NCI-H2171 treated with DMSO at 0.1 percent for 48 hours (cell line): ENCODE measurements at regions not wholly inside any gene's neighbourhood (a gene's known extent, or its start where the extent isn't known, plus 50 kb on each side); places are given as distances from the start of the nearest gene placed in this dataset.
"Not testable (repeated sequence)": the region's sequence is repeated elsewhere in the genome, so short reads cannot be mapped to it uniquely, and the experiment has no call there.

Experiments used
- DNase-seq: peaks from one replicate; lab custom pipeline; 2025; lab: John Stamatoyannopoulos, UW

DNA sequence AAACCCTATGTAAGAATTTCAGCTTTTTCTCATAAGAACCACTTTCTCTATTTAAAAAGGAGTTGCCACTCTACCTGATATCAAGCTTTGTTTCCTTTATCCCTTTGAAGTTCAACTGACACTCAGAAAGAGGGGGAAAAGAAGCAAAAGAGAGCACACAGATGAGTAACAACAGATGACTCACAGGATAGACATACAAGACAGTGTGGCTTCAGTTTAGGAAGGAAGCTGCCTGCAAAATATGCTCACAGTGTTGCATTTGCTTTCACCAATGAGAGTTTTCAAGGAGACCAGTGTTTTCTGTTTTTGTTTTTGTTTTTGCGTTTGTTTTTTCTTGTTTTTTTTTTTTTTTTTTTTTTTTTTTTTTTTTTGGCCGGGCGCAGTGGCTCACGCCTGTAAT is 1181.6 kb downstream of the DNAJB9 start:
- no peak for DNase-seq

DNA sequence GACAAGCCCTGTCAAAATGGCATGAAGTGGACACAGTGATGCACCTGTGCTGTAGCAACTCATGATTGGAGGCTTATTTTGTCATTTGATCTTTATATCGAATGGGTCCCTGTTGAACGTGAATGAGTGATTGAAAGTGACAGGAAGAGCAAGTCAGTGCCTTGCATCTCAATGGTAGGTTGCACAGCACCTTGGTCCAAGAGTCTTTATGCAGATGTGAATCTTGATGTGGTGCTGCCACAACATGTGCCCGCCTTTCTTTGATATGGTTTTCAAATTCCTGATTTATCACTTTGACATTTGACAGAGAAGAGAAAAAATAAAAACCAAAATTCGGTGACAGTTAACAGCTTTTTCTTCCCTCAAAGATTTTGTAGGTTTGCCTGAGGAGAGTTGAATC is 1182.4 kb downstream of the DNAJB9 start:
- DNase-seq = no peak

DNA sequence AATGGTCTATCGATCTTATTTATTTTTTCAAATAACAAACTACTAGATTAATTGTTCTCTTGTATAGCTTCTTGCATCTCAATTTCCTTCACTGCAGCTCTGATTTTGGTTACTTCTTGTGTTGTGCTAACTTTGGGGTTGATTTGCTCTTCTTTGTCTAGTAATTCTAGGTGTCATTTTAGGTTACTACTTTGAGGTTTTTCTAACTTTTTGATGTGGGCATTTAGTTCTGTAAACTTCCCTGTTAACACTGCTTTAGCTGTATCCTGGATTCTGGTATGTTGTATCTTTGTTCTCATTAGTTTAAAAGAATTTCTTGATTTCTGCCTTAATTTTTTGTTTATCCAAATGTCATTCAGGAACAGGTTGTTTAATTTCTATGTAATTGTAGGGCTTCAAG is 1188.0 kb downstream of the DNAJB9 start:
- no peak for DNase-seq

DNA sequence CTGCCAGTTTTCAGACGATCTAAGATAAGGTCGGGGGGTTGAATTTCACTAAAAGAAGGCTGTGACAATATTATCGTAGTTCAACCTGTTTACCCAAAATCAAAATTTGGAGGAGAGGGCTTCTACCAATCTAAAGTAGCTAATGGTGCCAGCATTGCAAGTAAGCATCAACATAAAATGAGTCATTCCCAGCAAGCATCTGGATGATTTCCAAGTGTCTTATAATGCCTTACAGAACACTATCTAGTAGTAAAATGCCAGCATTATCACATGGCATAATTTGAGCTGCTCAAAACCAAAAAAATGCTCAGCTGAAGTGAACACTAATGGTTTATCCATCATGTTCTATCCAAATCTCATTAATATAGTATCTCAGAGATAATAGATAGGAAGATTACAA is 1193.9 kb downstream of the DNAJB9 start:
- DNase-seq = no peak

DNA sequence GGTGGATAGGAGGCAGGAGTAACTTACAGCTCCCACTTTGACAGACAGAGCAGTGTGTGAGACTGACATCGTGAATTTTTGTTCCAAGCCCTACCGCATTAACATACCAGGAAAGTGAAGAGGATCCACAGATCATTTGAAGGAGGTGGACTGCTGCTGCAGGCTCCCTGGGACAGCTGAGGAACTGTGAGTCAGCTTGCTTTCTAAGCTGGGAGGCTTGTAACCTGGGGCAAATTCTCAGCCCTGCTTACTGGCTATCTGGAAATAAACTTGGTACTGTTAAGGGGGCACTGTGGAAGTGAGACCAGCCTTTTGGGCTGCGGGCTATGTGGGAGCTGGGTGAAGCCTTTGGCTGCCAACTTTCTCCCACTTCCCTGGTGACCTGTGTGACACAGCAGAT is 1202.5 kb downstream of the DNAJB9 start:
- no peak for DNase-seq

DNA sequence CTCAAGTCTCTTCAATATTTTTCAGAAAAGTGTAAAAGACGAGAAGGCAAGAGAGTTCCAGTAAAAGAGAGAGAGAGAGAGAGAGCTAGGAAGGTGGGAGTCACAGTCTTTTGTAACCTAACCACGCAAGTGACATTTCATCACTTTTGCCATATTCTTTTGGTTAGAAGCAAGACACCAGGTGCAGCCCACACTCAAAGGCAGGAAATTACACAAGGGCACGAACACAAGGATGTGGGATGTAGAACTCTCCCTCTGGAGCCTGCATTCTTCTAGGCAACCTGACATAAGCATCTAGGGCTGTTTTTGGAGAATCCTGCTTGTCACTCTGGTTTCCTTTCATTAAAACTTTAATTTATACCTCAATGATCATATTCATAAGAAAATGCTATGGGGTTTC is 1213.1 kb downstream of the DNAJB9 start:
- DNase-seq = no peak

DNA sequence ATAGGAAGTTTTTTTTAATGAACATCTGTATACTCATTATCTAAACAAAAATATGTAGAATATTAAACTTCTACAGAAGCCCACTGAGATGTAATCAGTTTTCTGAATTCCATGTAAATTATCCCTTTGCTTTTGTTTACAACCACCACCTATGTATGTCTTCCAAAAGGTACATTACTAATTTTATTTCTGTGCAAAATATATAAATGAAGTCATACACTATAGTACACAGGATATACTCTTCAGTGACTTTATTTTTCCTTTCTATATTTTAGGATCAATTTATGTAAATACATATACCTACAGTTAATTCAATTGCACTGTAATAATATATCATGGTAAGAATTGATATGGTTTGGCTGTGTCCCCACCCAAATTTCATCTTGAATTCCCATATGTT is 1236.9 kb downstream of the DNAJB9 start:
- DNase-seq = no peak

DNA sequence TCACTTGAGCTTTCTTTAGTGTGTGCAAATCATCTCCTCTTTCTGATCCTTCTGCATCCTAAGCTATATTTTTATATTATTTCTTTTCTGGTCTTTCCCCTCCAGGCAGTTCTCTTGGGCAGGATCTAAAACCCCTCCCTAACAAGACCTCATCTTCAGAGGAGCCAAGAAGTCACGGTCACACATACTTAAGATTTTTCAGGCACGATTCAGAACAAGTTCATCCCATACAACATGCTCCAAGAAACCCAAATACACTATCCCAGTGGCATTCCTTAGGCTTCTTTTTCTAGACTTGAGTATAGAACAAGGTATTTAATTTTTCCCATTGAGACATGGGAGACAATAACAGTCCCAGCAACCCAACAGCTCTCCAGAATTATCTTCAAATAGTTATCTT is 1251.5 kb downstream of the DNAJB9 start:
- DNase-seq = no peak

DNA sequence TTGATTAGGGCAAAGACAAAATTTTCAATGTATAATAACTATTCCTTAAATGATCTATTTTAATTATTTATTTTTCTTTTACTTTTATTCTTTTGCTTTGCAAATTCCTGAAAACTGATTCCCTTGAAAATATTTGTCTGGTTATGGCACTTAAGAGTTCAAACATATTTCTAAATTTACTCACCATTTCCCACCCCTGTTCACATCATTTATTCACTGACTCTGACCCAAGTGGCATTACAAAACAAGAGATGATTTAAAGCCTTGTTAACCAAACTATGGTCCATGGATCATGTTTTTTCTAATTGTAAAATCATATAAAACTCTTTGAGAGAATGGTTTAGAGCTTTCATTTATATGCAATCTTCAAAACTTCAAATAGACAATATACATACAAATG is 1256.1 kb upstream of the LRRN3 start:
- DNase-seq = no peak

DNA sequence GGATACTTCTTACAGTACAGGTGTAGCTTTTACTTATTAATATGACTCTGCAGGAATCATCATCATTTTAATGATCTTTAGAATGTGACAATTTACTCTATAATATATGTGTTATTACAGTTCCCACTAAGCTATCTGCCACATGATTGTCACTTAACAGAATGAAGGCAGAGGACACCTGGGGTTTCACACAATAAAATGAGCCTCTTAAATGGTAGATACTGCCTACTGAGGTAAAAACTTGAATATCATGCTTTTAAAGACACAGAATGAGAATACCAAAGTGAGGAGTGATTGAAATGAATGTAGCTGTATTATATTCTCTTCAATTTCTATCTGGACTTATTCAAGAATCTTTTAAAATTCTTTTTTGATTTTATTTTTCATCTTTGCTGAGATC is 1255.3 kb upstream of the LRRN3 start:
- no peak for DNase-seq

DNA sequence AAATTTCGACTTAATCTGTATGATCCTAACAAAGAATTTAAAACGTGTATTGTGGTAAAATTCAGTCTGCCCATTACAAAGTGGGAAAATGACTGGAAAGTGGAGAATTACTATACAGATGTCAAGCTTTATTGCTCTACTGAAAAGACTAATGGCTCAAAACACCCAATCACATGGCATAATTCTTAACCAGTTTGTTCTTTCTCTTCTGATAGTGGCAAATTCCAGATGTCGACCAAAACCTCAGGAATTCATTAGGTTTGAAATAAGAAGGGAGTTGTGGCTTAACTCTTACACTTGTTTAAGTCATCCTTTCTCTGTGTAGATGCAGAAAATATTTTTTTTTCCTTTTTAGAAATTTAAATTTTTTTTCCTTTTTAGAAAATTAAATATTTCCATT is 1254.9 kb upstream of the LRRN3 start:
- no peak for DNase-seq

DNA sequence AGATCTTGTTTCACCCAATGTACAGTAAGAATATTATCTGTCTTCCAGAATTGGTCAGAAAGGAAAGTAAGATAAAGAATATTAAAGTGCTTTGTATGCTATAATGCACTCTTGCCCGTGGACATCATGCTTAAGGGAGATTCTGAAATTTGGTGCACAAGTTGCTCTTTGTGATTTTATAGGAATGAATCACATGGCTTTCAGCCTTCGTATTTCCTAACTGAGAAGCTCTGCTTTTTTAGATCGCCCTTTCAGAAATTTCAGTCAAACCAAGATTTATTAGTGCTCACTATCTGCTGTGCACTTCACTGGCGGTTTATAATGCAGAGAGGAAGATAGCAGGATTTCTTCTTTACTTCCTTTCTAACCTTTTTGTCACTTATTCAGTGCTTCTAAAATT is 1248.5 kb upstream of the LRRN3 start:
- DNase-seq = no peak

DNA sequence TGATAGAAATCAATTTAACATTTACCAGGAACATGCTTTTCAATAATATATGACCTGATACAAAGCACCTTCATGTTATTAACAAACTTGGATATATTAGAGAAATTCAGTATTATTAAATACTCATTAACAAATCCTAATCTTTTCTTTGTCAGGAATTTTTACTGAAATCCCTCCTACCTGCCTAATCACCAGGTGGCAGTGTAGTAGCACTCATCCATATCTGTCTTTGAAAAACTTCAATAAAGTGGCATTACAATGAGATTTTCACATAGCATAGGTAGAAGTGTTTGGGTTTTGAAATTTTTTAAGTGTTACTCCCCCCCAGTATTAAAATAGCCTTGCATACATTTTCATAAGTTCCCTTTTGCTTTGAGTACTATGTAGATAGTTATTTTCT is 1246.6 kb upstream of the LRRN3 start:
- peak; percentile 75 for DNase-seq

DNA sequence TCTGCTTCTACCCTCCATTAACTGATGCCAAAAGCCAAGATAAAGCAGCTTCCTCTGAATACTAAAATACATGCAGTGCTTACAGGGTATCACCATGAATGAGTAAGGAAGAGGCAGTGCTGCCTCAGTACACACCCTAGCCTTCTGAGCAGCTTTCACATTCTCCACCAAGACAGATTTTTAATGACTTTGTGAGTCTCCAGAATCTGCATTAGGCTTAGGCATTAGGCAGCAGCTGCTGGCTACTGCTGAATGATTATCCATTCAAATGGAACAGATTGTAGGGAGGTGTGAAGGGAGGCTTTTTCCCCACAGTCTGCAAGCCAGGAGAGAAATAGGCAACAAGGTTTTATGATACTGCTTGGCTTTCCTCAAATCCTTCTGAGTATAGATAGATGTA is 1226.7 kb upstream of the LRRN3 start:
- DNase-seq = peak; percentile 86

DNA sequence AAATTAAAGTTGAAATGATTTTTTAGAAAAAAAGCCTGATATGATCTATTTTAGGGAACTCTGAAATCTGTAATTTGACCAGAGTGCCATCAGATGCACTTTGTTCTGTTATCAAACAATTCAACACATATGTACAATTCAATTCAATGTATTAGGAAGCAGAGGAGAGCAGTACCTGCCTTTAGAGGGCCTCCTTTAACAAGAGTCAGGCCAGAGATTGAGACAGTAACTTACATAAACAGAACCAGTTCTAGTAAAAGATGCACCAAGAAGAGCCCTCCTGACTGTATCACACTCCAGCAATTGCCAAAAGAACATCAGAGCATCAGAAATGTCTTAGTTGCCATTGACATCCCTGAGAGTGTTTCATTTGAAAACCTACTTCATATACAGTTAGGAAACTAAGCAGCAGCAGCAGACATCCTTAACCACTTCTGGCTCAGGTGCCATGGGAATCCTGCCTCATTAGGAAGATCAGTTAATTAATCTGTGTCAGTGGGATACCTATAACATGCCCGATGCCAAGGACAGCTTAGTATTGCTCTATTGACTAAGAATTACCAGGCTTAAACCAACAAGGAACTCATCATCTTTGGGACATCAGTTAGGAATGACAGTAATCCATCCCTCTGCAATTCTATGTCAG is 1222.6 kb upstream of the LRRN3 start:
- peak; percentile 39 for DNase-seq

DNA sequence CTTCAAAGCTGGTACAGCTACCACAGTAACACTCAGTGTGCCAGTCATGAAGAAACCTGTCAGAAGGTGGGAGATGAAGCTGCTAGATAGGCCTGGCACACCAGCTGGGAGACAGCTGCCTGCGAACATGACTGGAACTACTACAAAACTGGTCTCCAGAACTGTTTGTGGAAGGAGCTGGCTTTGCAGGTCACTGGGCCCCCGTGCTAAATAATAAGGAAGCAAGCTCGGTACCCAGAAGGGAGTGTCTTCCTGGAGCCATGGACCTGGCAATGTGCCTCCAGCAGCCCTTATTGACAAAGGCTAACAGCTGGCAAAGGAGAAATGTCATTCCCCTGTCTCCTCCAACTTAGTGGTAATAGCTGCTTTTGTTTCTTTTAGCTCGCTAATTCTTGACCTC is 1217.6 kb upstream of the LRRN3 start:
- DNase-seq = peak; percentile 76

DNA sequence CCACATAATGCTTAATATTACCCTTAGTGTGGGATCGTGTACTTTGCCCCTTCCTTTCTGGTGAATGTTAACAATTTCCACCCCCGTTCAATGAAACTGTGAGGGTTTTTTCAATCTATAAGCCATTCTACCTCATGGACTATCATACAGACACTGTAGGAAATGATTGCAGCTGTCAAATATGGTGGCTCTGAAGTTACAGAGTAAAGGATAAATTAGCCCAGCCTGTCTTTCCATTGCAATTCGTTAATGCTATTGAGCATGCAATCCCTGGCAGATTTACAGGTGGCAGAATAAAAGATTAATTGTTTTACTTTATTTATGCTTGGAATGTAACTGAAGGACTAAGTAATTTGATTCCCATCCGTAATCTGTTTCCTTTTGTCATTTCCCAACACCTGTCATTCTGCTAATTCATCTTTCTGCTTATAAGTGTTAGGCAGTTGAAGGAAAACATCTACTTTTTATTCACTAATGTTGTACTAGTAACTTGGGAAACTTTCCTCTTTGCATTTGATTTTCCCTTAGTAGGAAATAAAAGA is 1211.6 kb upstream of the LRRN3 start:
- DNase-seq = peak; percentile 95

DNA sequence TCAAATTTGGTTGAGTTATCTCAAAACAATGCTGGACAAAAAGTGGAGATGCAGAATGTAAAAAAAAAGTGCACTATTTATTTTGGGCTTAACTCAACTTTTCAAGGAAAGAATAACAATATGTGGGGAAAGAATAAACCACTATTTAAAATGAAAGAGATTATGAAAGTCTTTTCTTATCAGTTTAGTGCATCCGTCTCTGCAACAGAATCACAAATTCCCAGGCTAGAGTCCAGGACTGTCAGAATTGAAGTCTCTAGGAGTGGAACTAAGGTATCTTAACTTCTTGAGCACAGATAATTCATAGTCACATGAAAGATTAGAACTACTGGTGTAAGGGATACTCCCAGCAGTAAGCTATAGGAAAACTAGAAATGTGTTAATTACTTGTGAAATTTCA is 1200.3 kb upstream of the LRRN3 start:
- DNase-seq = no peak

DNA sequence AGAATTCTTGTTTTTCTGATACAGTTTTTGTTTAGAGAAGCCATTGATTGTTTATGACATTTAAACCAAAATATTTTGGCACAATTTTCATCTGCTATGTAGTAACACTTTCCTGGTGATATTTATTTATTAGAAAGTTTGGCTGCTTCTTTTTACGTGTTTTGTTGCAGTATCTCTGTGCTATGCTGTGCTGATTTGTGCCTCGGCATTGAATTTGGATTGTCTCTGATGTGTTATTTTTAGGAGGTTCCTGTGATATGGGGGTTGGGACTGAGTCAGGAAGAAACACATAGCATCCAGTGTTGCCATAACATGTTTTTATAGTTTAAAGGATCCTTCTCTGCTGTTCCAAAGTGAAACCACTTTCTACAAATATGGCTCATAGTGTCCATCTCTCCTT is 1197.7 kb upstream of the LRRN3 start:
- no peak for DNase-seq

DNA sequence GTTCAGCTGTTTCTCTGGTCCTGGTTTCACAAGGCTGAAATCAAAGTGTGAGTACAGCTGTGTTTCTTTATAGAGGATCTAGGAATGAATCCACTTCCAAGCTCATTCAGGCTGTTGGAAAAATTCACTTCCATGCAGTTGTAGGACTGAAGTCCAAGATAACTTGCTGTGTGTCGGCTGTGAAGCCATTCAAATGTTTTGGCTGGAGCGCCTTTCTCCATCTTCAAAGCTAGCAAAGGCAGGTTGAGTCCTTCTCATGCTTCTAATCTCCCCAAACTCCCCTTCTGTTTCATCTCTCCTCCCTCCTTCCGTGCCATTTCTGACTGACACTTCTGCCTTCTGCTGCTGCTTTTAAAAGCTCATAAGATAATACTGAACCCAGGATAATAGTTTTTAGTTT is 1195.4 kb upstream of the LRRN3 start:
- no peak for DNase-seq

DNA sequence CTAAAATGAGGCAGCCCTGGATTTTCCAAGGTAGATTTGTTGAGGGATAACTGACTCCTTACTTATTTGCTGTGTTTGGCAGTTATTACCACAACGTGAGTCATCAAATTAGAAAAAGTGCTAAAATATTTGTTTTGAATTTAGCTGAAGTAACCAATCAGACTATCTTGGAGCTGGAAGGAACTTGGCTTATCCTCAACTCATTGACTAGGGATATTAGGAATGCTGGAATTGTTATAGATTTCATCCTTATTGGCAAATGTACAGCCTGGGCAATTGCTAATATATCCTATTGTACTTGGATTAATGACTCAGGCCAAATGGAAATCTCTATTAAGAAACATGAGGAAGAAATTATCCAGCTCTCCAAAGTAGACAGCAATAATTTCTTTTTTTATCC is 1189.0 kb upstream of the LRRN3 start:
- no peak for DNase-seq

DNA sequence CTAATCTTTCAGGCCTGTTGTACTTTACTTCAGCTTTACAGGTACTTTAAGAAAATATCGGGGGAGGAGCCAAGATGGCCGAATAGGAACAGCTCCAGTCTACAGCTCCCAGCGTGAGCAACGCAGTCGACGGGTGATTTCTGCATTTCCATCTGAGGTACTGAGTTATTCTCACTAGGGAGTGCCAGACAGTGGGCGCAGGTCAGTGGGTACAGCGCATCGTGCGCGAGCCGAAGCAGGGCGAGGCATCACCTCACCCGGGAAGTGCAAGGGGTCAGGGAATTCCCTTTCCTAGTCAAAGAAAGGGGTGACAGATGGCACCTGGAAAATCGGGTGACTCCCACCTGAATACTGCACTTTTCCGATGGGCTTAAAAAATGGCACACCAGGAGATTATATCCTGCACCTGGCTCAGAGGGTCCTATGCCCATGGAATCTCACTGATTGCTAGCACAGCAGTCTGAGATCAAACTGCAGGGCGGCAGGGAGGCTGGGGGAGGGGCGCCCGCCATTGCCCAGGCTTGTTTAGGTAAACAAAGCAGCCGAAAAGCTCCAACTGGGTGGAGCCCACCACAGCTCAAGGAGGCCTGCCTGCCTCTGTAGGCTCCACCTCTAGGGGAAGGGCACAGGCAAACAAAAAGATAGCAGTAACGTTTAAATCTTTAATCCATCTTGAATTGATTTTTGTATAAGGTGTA is 1185.4 kb upstream of the LRRN3 start:
- not testable (repeated sequence) for DNase-seq

DNA sequence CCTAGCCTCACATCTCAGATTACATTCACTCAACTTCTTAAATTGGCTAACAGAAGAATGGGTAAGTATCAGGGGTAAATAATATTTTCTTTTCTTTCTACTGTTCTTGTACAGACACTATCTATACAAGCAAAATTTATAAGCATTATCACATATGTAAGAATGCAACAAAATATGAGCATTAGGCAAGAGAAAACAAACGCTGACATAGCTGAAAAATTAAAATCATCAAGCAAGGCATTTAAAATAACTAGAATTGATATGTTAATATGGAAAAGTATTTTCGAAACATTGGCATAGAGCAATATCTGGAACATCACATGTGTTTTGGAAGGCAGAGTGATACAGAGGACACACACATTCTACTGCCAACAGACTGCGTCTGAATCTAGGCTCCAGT is 1175.3 kb upstream of the LRRN3 start:
- no peak for DNase-seq

DNA sequence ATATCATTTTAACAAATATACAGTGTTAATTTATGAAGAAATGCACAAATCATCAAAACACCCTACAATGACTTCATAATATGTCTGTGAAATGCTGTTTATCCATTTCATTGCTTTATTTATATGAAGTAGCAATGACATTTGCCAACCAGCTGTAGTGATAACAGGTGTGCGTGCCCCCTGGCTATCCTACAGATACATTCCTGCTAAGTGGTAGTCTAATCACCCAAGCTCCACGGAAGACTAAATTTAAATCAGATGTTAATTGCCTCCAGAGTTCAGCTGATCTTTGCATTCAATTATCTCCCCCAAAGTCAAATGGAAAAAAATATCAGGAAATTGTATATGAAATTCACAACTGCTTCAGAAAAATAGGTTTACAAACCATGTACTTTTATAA is 1164.2 kb upstream of the LRRN3 start:
- peak; percentile 33 for DNase-seq
